ENCODE measurements at regions not wholly inside any gene's neighbourhood (a gene's known extent, or its start where the extent isn't known, plus 50 kb on each side); places are given as distances from the start of the nearest gene placed in this dataset.

DNA sequence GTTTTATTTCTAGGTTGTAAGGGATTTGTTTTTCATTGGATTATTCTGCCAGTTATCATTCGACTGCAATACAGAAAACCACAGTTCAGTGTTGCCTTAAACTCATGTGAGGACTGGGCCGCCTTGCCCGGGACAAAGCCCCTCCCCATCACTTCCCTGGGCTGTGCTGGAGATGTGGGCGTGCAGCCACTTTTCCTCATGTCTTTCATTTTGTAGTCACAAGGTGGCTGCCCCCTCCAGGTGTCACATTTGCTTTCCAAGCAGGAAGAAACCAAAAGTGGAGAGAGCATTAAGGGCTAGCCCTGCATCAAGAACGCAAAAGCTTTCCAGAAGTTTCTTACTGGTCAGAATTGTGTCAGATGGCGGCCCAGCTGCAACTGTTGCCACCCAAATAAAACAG is 492.5 kb upstream of the ID2 start:
- H3K4me2 ChIP-seq (ENCODE audit: low read length), result no peak overlapping the region
- no peak overlapping the region for H3K4me3 ChIP-seq (ENCODE audit: low read depth, low read length)
- no peak overlapping the region for H4K8ac ChIP-seq (ENCODE audit: low read depth, low read length)
- H3K4me1 ChIP-seq (ENCODE audit: control insufficient read depth in 1 of 2, insufficient read depth in 2 of 2, low read length in 2 of 2), result no peaks in the 10 kb centered on the region
- H2BK5ac ChIP-seq (ENCODE audit: low read depth, low read length, poor library complexity), result no peak overlapping the region
- H3K4ac ChIP-seq (ENCODE audit: low read depth, low read length), result no peak overlapping the region
- H4K12ac ChIP-seq (ENCODE audit: low read depth, low read length), result no peak overlapping the region
- no peak overlapping the region for H2BK12ac ChIP-seq (ENCODE audit: low read length)
- no peak for DNase-seq
- H3K9ac ChIP-seq (ENCODE audit: low read length), result no peak overlapping the region
- H3K27ac ChIP-seq (ENCODE audit: low read depth, low read length), result no peak overlapping the region
- no peaks in the 10 kb centered on the region for H3K79me1 ChIP-seq (ENCODE audit: low read length)
- H3K23ac ChIP-seq (ENCODE audit: low read length), result no peak overlapping the region
- no peaks in the 10 kb centered on the region for H3K79me2 ChIP-seq (ENCODE audit: control insufficient read depth, insufficient read depth, low read length, poor library complexity)
- H3K14ac ChIP-seq (ENCODE audit: low read length), result no peak overlapping the region
- no peaks in the 10 kb centered on the region for H3K36me3 ChIP-seq (ENCODE audit: control insufficient read depth in 1 of 2, insufficient read depth in 2 of 2, low read length in 2 of 2)
- no CpG with 5 or more reads among the region's 6 CpGs for WGBS (ENCODE audit: extremely low coverage, insufficient coverage, insufficient read length)
- no peak overlapping the region for H2BK120ac ChIP-seq (ENCODE audit: insufficient read depth, low read length, poor library complexity)
- no peak overlapping the region for H4K91ac ChIP-seq (ENCODE audit: low read depth, low read length)
- H2AK5ac ChIP-seq (ENCODE audit: low read length), result no peak overlapping the region
- no peak overlapping the region for H3K18ac ChIP-seq (ENCODE audit: low read length)
- no peak overlapping the region for H2AFZ ChIP-seq (ENCODE audit: insufficient read depth, low read length, poor library complexity)
- no peaks in the 10 kb centered on the region for H3K27me3 ChIP-seq (ENCODE audit: insufficient read depth, low read length)
- H3K9me3 ChIP-seq (ENCODE audit: insufficient read depth, low read depth, low read length), result no peaks in the 10 kb centered on the region

DNA sequence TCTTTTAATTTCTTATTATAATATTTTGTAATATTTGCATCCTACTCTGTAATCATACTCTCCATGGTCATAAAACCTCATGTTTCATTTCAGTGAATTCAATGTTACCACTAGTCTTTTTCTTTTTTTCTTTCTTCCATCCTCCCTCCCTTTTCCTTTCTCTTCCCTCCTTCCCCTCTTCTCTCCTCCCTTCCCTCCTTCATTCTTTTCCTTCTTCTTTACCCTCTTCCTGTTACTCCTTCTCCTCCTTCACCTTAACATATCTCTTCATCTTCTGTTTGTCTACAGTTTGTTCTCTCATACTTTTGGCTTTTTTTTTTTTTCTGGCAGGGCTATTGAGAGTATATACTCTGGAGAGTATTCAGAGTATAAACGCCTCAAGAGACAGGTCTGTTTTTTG is 491.6 kb upstream of the ID2 start:
- Histone ChIP-seq H3K9ac (ENCODE audit: low read length) (no peak overlapping the region), H3K79me2 (ENCODE audit: control insufficient read depth, insufficient read depth, low read length, poor library complexity) (no peaks in the 10 kb centered on the region), H3K27me3 (ENCODE audit: insufficient read depth, low read length) (no peaks in the 10 kb centered on the region), H4K91ac (ENCODE audit: low read depth, low read length) (no peak overlapping the region), H3K14ac (ENCODE audit: low read length) (no peak overlapping the region), H3K4me1 (ENCODE audit: control insufficient read depth in 1 of 2, insufficient read depth in 2 of 2, low read length in 2 of 2) (no peaks in the 10 kb centered on the region), H2BK5ac (ENCODE audit: low read depth, low read length, poor library complexity) (no peak overlapping the region), H2AK5ac (ENCODE audit: low read length) (no peak overlapping the region), H4K12ac (ENCODE audit: low read depth, low read length) (no peak overlapping the region), H3K27ac (ENCODE audit: low read depth, low read length) (no peak overlapping the region), H3K18ac (ENCODE audit: low read length) (no peak overlapping the region), H2BK12ac (ENCODE audit: low read length) (no peak overlapping the region), H3K4me3 (ENCODE audit: low read depth, low read length) (no peak overlapping the region), H4K8ac (ENCODE audit: low read depth, low read length) (no peak overlapping the region), H2BK120ac (ENCODE audit: insufficient read depth, low read length, poor library complexity) (no peak overlapping the region), H3K36me3 (ENCODE audit: control insufficient read depth in 1 of 2, insufficient read depth in 2 of 2, low read length in 2 of 2) (no peaks in the 10 kb centered on the region), H3K4ac (ENCODE audit: low read depth, low read length) (no peak overlapping the region), H3K23ac (ENCODE audit: low read length) (no peak overlapping the region), H2AFZ (ENCODE audit: insufficient read depth, low read length, poor library complexity) (no peak overlapping the region), H3K79me1 (ENCODE audit: low read length) (no peaks in the 10 kb centered on the region), H3K4me2 (ENCODE audit: low read length) (no peak overlapping the region), H3K9me3 (ENCODE audit: insufficient read depth, low read depth, low read length) (no peaks in the 10 kb centered on the region)
- DNase-seq, result no peak
- no CpG with 5 or more reads among the region's 1 CpG for WGBS (ENCODE audit: extremely low coverage, insufficient coverage, insufficient read length)

DNA sequence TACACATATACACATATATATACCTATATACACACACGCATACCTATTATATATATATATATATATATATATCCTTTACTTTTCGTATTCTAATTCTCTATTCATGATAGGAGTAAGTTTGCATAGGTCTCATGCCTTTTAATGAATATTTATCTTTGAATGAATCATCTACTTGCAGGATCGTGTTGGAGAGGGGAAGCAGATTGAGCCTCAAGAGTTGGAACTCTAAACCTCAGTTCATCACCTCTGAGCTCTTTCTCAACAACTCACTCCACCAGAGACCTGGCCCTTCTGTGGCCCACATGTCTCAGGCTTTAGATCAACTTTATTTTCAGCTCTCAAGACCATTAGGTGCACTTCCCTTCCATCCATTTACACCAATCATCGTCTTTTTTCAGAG is 490.4 kb upstream of the ID2 start:
- no CpG with 5 or more reads among the region's 4 CpGs for WGBS (ENCODE audit: extremely low coverage, insufficient coverage, insufficient read length)
- no peak overlapping the region for H2BK120ac ChIP-seq (ENCODE audit: insufficient read depth, low read length, poor library complexity)
- no peak overlapping the region for H3K9ac ChIP-seq (ENCODE audit: low read length)
- no peaks in the 10 kb centered on the region for H3K9me3 ChIP-seq (ENCODE audit: insufficient read depth, low read depth, low read length)
- H3K4ac ChIP-seq (ENCODE audit: low read depth, low read length), result no peak overlapping the region
- H3K4me2 ChIP-seq (ENCODE audit: low read length), result no peak overlapping the region
- no peak overlapping the region for H4K91ac ChIP-seq (ENCODE audit: low read depth, low read length)
- no peak for DNase-seq
- H3K79me1 ChIP-seq (ENCODE audit: low read length), result no peaks in the 10 kb centered on the region
- no peak overlapping the region for H3K18ac ChIP-seq (ENCODE audit: low read length)
- no peaks in the 10 kb centered on the region for H3K36me3 ChIP-seq (ENCODE audit: control insufficient read depth in 1 of 2, insufficient read depth in 2 of 2, low read length in 2 of 2)
- no peak overlapping the region for H3K27ac ChIP-seq (ENCODE audit: low read depth, low read length)
- H3K14ac ChIP-seq (ENCODE audit: low read length), result no peak overlapping the region
- no peak overlapping the region for H2AFZ ChIP-seq (ENCODE audit: insufficient read depth, low read length, poor library complexity)
- no peak overlapping the region for H4K8ac ChIP-seq (ENCODE audit: low read depth, low read length)
- H3K27me3 ChIP-seq (ENCODE audit: insufficient read depth, low read length), result no peaks in the 10 kb centered on the region
- H3K79me2 ChIP-seq (ENCODE audit: control insufficient read depth, insufficient read depth, low read length, poor library complexity), result no peaks in the 10 kb centered on the region
- no peak overlapping the region for H2BK5ac ChIP-seq (ENCODE audit: low read depth, low read length, poor library complexity)
- no peaks in the 10 kb centered on the region for H3K4me1 ChIP-seq (ENCODE audit: control insufficient read depth in 1 of 2, insufficient read depth in 2 of 2, low read length in 2 of 2)
- no peak overlapping the region for H4K12ac ChIP-seq (ENCODE audit: low read depth, low read length)
- H3K23ac ChIP-seq (ENCODE audit: low read length), result no peak overlapping the region
- no peak overlapping the region for H2AK5ac ChIP-seq (ENCODE audit: low read length)
- H2BK12ac ChIP-seq (ENCODE audit: low read length), result no peak overlapping the region
- H3K4me3 ChIP-seq (ENCODE audit: low read depth, low read length), result no peak overlapping the region

DNA sequence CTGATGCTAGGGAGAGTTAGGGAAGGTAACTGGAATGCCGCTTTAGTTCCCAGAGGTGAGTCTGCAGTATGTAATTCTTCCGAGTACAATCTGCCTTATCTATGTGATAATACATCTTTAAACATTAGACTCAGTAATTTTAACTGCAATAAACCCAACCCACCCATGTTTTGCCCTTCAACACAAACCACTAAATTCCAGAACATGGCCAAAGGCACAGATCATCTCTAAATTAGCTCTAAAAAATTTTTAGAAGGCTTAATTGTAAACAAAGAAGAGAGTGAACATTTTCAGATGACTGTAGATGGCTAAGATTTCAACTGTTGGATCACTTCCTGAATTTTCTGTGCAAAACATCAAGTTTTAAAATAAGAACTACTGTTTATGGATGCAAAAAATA is 488.7 kb upstream of the ID2 start:
- Histone ChIP-seq H3K79me2 (ENCODE audit: control insufficient read depth, insufficient read depth, low read length, poor library complexity) (no peaks in the 10 kb centered on the region), H4K91ac (ENCODE audit: low read depth, low read length) (no peak overlapping the region), H3K27ac (ENCODE audit: low read depth, low read length) (no peak overlapping the region), H3K14ac (ENCODE audit: low read length) (no peak overlapping the region), H3K79me1 (ENCODE audit: low read length) (no peaks in the 10 kb centered on the region), H3K27me3 (ENCODE audit: insufficient read depth, low read length) (no peaks in the 10 kb centered on the region), H3K23ac (ENCODE audit: low read length) (no peak overlapping the region), H2AK5ac (ENCODE audit: low read length) (no peak overlapping the region), H2AFZ (ENCODE audit: insufficient read depth, low read length, poor library complexity) (no peak overlapping the region), H3K4ac (ENCODE audit: low read depth, low read length) (no peak overlapping the region), H3K4me1 (ENCODE audit: control insufficient read depth in 1 of 2, insufficient read depth in 2 of 2, low read length in 2 of 2) (no peaks in the 10 kb centered on the region), H3K4me2 (ENCODE audit: low read length) (no peak overlapping the region), H3K9ac (ENCODE audit: low read length) (no peak overlapping the region), H2BK120ac (ENCODE audit: insufficient read depth, low read length, poor library complexity) (no peak overlapping the region), H2BK12ac (ENCODE audit: low read length) (no peak overlapping the region), H3K4me3 (ENCODE audit: low read depth, low read length) (no peak overlapping the region), H4K12ac (ENCODE audit: low read depth, low read length) (no peak overlapping the region), H3K36me3 (ENCODE audit: control insufficient read depth in 1 of 2, insufficient read depth in 2 of 2, low read length in 2 of 2) (no peaks in the 10 kb centered on the region), H4K8ac (ENCODE audit: low read depth, low read length) (no peak overlapping the region), H3K9me3 (ENCODE audit: insufficient read depth, low read depth, low read length) (no peaks in the 10 kb centered on the region), H3K18ac (ENCODE audit: low read length) (no peak overlapping the region), H2BK5ac (ENCODE audit: low read depth, low read length, poor library complexity) (no peak overlapping the region)
- no CpG with 5 or more reads among the region's 2 CpGs for WGBS (ENCODE audit: extremely low coverage, insufficient coverage, insufficient read length)
- DNase-seq, result no peak

All from trophoblast cell (in vitro differentiated cells and primary cell).